ENCODE measurements at regions not wholly inside any gene's neighbourhood (a gene's known extent, or its start where the extent isn't known, plus 50 kb on each side); places are given as distances from the start of the nearest gene placed in this dataset.

GRCh38 chr21:39099859-39100258 lies 83.4 kb downstream of the PSMG1 start:
- no peak for TF ChIP-seq EZH2phosphoT487 (IDR thresholded peaks at IDR 0.05; ENCODE audit: low read depth, severe bottlenecking, unreplicated experiment)
- TF ChIP-seq EZH2 (IDR thresholded peaks at IDR 0.05; ENCODE audit: borderline replicate concordance) = no peak
- TF ChIP-seq CTCF (IDR thresholded peaks at IDR 0.05; ENCODE audit: poor library complexity) = no peak
- Histone ChIP-seq H3K36me3 (replicated peaks; ENCODE audit: insufficient read depth, low read depth) (no peaks in the 10 kb centered on the region), H3K4me3 (no peak overlapping the region), H3K27me3 (no peaks in the 10 kb centered on the region), H3K9me3 (ENCODE audit: low read depth) (no peaks in the 10 kb centered on the region), H3K79me2 (no peaks in the 10 kb centered on the region), H3K4me1 (ENCODE audit: insufficient read depth) (peaks cover 25% of the 10 kb centered on the region), H3K27ac (no peak overlapping the region), H3K9me2 (replicated peaks; ENCODE audit: insufficient read depth) (no peaks in the 10 kb centered on the region), H2AFZ (no peak overlapping the region), H4K20me1 (ENCODE audit: insufficient read depth, poor library complexity, severe bottlenecking) (no peaks in the 10 kb centered on the region), H3K4me2 (no peak overlapping the region)
- 94% methylated on average over 4 of the region's 4 CpGs for WGBS (ENCODE audit: low lambda C conversion rate, missing lambda C conversion rate)
- no peak for DNase-seq (ENCODE audit: low spot score)

GRCh38 chr21:39098696-39099200 lies 84.5 kb downstream of the PSMG1 start:
- WGBS (ENCODE audit: low lambda C conversion rate, missing lambda C conversion rate) = 62% methylated on average over 3 of the region's 3 CpGs
- Histone ChIP-seq H3K9me3 (ENCODE audit: low read depth) (no peaks in the 10 kb centered on the region), H3K4me3 (no peak overlapping the region), H2AFZ (no peak overlapping the region), H3K79me2 (no peaks in the 10 kb centered on the region), H3K4me2 (no peak overlapping the region), H3K27ac (no peak overlapping the region), H3K27me3 (no peaks in the 10 kb centered on the region), H3K4me1 (ENCODE audit: insufficient read depth) (peaks cover 29% of the 10 kb centered on the region), H3K9me2 (replicated peaks; ENCODE audit: insufficient read depth) (no peaks in the 10 kb centered on the region), H3K36me3 (replicated peaks; ENCODE audit: insufficient read depth, low read depth) (no peaks in the 10 kb centered on the region), H4K20me1 (ENCODE audit: insufficient read depth, poor library complexity, severe bottlenecking) (no peaks in the 10 kb centered on the region)
- no peak for DNase-seq (ENCODE audit: low spot score)
- TF ChIP-seq EZH2 (IDR thresholded peaks at IDR 0.05; ENCODE audit: borderline replicate concordance) = no peak
- TF ChIP-seq EZH2phosphoT487 (IDR thresholded peaks at IDR 0.05; ENCODE audit: low read depth, severe bottlenecking, unreplicated experiment) = no peak
- TF ChIP-seq CTCF (IDR thresholded peaks at IDR 0.05; ENCODE audit: poor library complexity) = no peak

- Histone ChIP-seq H3K4me3 (no peak overlapping the region), H3K4me1 (ENCODE audit: insufficient read depth) (peaks cover 27% of the 10 kb centered on the region), H3K79me2 (no peaks in the 10 kb centered on the region), H3K36me3 (replicated peaks; ENCODE audit: insufficient read depth, low read depth) (no peaks in the 10 kb centered on the region), H2AFZ (no peak overlapping the region), H3K4me2 (peak overlapping the region; percentile 32), H3K27me3 (no peaks in the 10 kb centered on the region), H3K9me3 (ENCODE audit: low read depth) (no peaks in the 10 kb centered on the region), H3K9me2 (replicated peaks; ENCODE audit: insufficient read depth) (no peaks in the 10 kb centered on the region), H3K27ac (no peak overlapping the region), H4K20me1 (ENCODE audit: insufficient read depth, poor library complexity, severe bottlenecking) (no peaks in the 10 kb centered on the region)
- no peak for TF ChIP-seq EZH2phosphoT487 (IDR thresholded peaks at IDR 0.05; ENCODE audit: low read depth, severe bottlenecking, unreplicated experiment)
- no peak for TF ChIP-seq CTCF (IDR thresholded peaks at IDR 0.05; ENCODE audit: poor library complexity)
- TF ChIP-seq EZH2 (IDR thresholded peaks at IDR 0.05; ENCODE audit: borderline replicate concordance) = no peak
- no peak for DNase-seq (ENCODE audit: low spot score)
- 51% methylated on average over 9 of the region's 9 CpGs for WGBS (ENCODE audit: low lambda C conversion rate, missing lambda C conversion rate)
Measured at GRCh38 chr21:39097981-39098380, 85.3 kb downstream of the PSMG1 start.
